Activated CD4-positive, alpha-beta T cell treated with anti-CD3 and anti-CD28 coated beads, Interleukin-2, amount 10 ng/mL, durations not matched to agents 24 days and 14 days (primary cell): ENCODE measurements at regions not wholly inside any gene's neighbourhood (a gene's known extent, or its start where the extent isn't known, plus 50 kb on each side); places are given as distances from the start of the nearest gene placed in this dataset.

ENCODE experiments used
- DNase-seq: peaks from one replicate; pipeline ENCODE4 v3.0.0; 2022
- H3K27ac Mint-ChIP-seq: one replicate; pipeline ENCODE4 v1.8.0; 2022; ENCODE audit warnings: mild to moderate bottlenecking, mixed read lengths
- H3K27me3 Mint-ChIP-seq: one replicate; pipeline ENCODE4 v1.8.0; 2022; ENCODE audit warnings: mixed read lengths
- H3K36me3 Mint-ChIP-seq: one replicate; pipeline ENCODE4 v1.8.0; 2022; ENCODE audit warnings: low read depth, mild to moderate bottlenecking, mixed read lengths
- H3K4me1 Mint-ChIP-seq: one replicate; pipeline ENCODE4 v1.8.0; 2021; ENCODE audit warnings: mixed read lengths
- H3K4me3 Mint-ChIP-seq: one replicate; pipeline ENCODE4 v1.8.0; 2022; ENCODE audit warnings: mild to moderate bottlenecking, moderate library complexity, mixed read lengths
- H3K9me3 Mint-ChIP-seq: one replicate; pipeline ENCODE4 v1.8.0; 2021; ENCODE audit warnings: mixed read lengths
- intact Hi-C: fragments of 100-400 bp; cut with micrococcal nuclease; formaldehyde crosslinking; loops from one replicate; pipeline ENCODE4 v1.15.1; 2023

DNA sequence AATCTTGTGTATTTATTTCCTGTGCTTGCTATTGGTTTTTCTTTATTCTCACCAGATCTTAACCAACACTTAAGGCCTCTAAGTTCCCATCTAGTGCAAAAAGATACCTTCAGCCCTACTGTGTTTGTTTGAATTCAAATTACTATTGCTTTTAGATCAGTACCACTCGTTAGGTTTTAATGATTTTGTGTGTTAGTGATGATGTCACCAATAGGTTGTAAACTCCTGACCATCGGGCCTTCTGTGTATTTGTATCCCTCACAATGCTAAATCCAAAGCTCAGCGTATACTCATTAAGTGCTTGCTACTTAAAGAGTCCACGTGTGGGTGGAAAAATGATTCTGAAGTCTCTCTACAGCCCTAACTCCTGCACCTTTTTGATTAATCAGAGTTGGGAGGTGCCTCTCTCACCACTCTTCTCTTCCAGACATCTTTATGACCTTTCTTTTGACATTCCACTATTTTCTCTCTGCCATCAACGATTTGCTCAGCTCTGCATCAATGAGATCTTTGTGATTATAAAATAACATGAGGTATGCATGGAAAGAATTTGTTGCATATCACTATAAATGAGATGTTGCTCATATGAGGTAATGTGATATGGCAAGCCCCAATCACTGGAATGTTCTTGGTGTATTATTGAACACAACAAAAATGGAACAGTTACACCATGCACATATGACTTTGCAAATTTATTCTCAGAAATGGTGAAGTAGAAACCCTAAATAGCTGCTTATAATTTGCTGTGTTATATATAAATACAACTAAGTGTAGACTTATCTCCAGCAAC, 55.1 kb upstream of the LAMA2 start:
- Mint-ChIP-seq H3K4me1 (no peaks in the 10 kb centered on the region), H3K27me3 (no peaks in the 10 kb centered on the region), H3K36me3 (no peaks in the 10 kb centered on the region), H3K27ac (no peak overlapping the region), H3K9me3 (no peaks in the 10 kb centered on the region), H3K4me3 (no peak overlapping the region)
- DNase-seq, result no peak
- intact Hi-C loops, result no loop called here

DNA sequence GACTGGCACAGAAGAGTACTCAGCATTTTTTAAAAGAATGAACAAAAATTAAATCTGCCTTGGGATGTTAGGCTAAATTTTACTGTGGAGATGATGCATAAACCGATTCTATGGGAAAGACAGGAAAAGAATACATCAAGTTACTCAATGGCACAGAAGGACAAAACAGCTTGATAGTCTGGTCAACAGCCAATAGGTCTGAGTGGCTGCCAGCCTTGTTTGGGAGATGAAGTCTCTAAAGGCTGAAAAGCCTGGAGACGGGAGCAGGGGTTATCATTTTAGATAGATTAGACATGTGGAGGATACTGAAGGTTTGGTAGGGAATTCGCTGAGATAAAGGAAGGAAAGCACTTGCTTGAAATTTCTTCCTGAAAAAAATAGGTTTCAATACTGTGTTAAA, 56.3 kb upstream of the LAMA2 start:
- H3K4me3 Mint-ChIP-seq, result no peak overlapping the region
- H3K27ac Mint-ChIP-seq, result no peak overlapping the region
- DNase-seq, result no peak
- H3K4me1 Mint-ChIP-seq, result no peaks in the 10 kb centered on the region
- H3K27me3 Mint-ChIP-seq, result no peaks in the 10 kb centered on the region
- no peaks in the 10 kb centered on the region for H3K9me3 Mint-ChIP-seq
- intact Hi-C loops, result no loop called here
- H3K36me3 Mint-ChIP-seq, result no peaks in the 10 kb centered on the region

DNA sequence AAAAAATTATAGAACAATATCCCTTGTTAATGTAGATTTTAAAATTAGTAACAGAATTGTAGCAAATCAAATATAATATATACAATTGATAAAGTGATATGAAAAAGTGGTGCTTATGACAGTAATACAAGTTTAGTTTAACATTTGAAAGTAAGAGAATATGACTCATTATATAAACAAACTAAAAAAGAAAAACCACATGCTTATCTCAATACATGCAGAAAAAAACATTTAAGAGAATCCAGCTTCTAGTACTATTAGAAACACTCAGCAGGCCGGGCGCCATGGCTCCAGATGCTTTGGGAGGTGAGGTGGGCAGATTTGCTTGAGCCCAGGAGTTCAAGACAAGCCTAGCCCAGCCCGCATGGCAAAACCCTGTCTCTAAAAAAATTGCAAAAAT, 60.7 kb upstream of the LAMA2 start:
- H3K27ac Mint-ChIP-seq, result no peak overlapping the region

DNA sequence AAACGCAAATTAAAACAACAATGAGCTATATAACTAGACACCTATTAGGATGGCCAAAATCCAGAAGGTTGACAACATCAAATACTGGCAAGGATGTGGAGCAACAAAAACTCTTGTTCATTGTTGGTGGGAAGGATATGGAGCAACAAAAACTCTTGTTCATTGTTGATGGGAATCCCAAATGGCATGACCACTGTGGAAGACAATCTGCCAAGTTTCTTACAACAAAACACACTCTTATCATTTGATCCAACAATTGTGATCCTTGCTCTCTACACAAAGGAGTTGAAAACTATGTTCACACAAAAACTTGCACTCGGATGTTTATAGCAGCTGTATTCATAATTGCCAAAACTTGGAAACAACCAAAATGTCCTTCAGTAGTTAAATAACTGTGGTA, 61.8 kb upstream of the LAMA2 start:
- intact Hi-C loops, result no loop called here

More for the DNA sequence above, 60.7 kb upstream of the LAMA2 start:
- Mint-ChIP-seq H3K9me3 (no peaks in the 10 kb centered on the region), H3K4me1 (no peaks in the 10 kb centered on the region), H3K4me3 (no peak overlapping the region), H3K36me3 (no peaks in the 10 kb centered on the region), H3K27me3 (no peaks in the 10 kb centered on the region)
- no peak for DNase-seq
- intact Hi-C loops, result no loop called here

DNA sequence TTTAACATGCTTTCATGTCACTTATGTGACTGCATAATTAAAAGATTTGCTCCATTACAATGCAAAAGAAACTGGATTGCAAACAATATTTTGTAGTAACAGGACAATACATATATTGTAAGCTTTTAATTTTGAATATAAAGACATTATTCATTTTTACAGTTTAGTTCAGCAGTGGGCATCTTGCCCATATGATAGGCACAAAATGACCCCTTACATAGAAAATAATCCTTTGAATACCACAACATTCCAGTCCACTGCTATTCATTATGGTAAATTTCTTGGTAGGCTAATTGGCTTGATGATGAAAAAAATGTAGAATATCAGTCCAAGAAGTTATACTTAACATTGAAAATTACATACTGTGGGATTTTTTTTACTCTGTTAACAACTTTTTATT, 74.1 kb upstream of the LAMA2 start:
- no peak overlapping the region for H3K4me3 Mint-ChIP-seq
- intact Hi-C loops, result loop anchor here (5.0 kb wide), 1 partner anchor 443 kb away; no protein-coding TSS in a partner anchor
- H3K27me3 Mint-ChIP-seq, result no peaks in the 10 kb centered on the region
- no peaks in the 10 kb centered on the region for H3K36me3 Mint-ChIP-seq
- peaks cover 3% of the 10 kb centered on the region for H3K9me3 Mint-ChIP-seq
- H3K4me1 Mint-ChIP-seq, result no peaks in the 10 kb centered on the region
- DNase-seq, result no peak
- no peak overlapping the region for H3K27ac Mint-ChIP-seq

More for the DNA sequence above, 61.8 kb upstream of the LAMA2 start:
- H3K4me1 Mint-ChIP-seq, result no peaks in the 10 kb centered on the region
- H3K9me3 Mint-ChIP-seq, result no peaks in the 10 kb centered on the region
- no peaks in the 10 kb centered on the region for H3K27me3 Mint-ChIP-seq
- H3K27ac Mint-ChIP-seq, result no peak overlapping the region
- no peak overlapping the region for H3K4me3 Mint-ChIP-seq
- DNase-seq, result no peak
- H3K36me3 Mint-ChIP-seq, result no peaks in the 10 kb centered on the region

DNA sequence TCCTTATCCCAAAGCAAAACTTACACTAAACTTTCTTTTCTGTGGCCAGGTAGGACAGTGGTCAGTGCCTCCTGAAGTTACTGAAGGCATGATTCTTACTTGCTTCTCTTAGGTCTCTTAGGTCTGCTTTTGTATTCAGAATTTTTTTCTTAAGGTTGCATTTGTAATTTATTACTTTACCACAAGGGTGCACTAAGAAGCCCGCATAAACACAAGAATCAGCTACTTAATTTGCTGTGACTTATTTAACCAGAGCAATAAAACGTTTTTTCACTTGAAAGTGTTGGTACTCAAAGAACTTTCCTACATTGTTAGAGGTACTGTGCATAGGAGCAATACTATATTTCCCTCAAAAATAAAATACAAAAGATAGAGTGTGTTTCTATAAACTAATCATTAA, 75.4 kb upstream of the LAMA2 start:
- intact Hi-C loops, result loop anchor here (5.0 kb wide), 1 partner anchor 445 kb away; no protein-coding TSS in a partner anchor
- Mint-ChIP-seq H3K4me3 (no peak overlapping the region), H3K4me1 (no peaks in the 10 kb centered on the region), H3K9me3 (peaks cover 3% of the 10 kb centered on the region), H3K36me3 (no peaks in the 10 kb centered on the region), H3K27ac (no peak overlapping the region), H3K27me3 (no peaks in the 10 kb centered on the region)
- DNase-seq, result no peak

DNA sequence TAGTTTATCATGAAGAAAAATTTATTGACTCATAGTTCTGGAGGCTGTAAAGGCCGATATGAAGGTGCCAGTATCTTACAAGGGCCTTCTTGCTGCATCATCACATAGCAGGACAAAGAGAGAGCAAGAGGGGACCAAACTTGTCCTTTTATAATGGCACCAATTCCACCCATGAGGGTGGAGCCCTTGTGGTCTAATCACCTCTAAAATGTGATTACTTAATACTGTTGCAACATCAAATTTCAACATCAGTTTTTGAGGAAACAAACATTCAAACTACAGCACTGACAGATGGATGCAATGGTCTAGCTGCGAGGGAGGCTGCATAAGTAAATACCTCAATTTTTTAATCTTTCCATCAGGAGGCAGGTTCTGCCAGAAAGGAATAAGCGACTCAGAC, 76.7 kb upstream of the LAMA2 start:
- H3K27ac Mint-ChIP-seq, result no peak overlapping the region
- H3K36me3 Mint-ChIP-seq, result no peaks in the 10 kb centered on the region
- no peaks in the 10 kb centered on the region for H3K4me1 Mint-ChIP-seq
- DNase-seq, result no peak
- intact Hi-C loops, result loop anchor here (5.0 kb wide), 1 partner anchor 446 kb away; no protein-coding TSS in a partner anchor
- peaks cover 3% of the 10 kb centered on the region for H3K9me3 Mint-ChIP-seq
- H3K4me3 Mint-ChIP-seq, result no peak overlapping the region
- H3K27me3 Mint-ChIP-seq, result no peaks in the 10 kb centered on the region

DNA sequence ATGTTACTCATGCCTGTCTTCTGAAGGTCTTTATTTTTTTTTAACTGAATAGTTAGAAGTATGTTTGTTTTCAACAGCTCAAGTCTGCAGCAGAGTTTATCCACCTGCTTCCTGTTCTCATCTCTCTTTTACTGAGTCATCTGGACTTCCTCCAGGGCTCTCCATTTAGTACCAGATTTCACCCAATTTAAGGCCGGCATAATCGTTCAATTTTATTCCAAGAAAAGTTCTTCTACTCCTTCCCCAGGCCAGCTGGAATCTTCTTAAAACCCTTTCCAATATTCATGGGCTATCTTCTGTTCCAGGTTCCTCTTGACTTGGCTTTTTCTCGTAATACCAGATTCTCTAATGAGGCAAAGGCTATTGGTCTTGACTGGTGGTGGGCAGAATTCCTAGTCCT, 79.0 kb upstream of the LAMA2 start:
- peaks cover 3% of the 10 kb centered on the region for H3K9me3 Mint-ChIP-seq
- DNase-seq, result no peak
- intact Hi-C loops, result no loop called here
- H3K27me3 Mint-ChIP-seq, result no peaks in the 10 kb centered on the region
- no peaks in the 10 kb centered on the region for H3K4me1 Mint-ChIP-seq
- no peak overlapping the region for H3K27ac Mint-ChIP-seq
- no peak overlapping the region for H3K4me3 Mint-ChIP-seq
- no peaks in the 10 kb centered on the region for H3K36me3 Mint-ChIP-seq

DNA sequence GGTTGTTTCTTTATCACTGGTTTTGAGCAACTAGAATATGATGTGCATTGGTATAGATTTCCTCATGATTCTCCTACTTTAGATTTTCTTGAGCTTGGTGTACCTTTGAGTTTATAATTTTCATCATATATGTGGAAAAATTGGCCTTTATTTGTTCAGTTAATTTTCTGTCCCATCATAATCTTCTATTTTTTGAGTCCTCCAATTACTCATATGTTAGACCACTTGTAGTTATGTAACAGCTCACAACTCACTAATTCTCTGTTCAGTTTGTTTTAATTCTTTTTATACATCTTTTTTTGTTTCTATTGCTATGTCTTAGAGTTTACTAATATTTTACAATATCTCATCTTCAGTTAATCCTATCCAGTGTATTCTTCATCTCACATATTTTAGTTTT, 81.3 kb upstream of the LAMA2 start:
- Mint-ChIP-seq H3K27ac (no peak overlapping the region), H3K36me3 (no peaks in the 10 kb centered on the region), H3K4me3 (no peak overlapping the region), H3K27me3 (no peaks in the 10 kb centered on the region), H3K9me3 (peaks cover 3% of the 10 kb centered on the region), H3K4me1 (no peaks in the 10 kb centered on the region)
- intact Hi-C loops, result no loop called here
- no peak for DNase-seq

DNA sequence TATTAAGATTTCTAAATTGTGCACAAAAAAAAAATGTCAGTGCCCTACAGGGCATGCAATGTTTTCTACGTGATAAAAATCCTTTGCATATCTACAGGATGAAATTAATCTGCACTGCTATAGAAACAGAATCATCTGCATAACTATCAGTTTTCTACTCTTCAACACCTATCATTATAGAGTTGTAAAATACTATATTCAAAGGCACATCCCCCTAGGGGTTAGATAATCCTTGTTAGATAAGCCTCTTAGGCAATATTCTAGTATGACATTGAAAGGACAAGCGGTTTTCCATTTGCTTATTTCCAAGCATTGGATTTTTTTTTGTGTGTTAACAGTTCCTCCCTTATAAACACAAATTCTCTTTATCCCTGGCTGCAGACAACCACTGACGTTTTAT, 98.7 kb upstream of the LAMA2 start:
- DNase-seq, result no peak
- intact Hi-C loops, result no loop called here
- H3K4me3 Mint-ChIP-seq, result no peak overlapping the region
- no peaks in the 10 kb centered on the region for H3K27me3 Mint-ChIP-seq
- peaks cover 8% of the 10 kb centered on the region for H3K9me3 Mint-ChIP-seq
- no peaks in the 10 kb centered on the region for H3K36me3 Mint-ChIP-seq
- no peaks in the 10 kb centered on the region for H3K4me1 Mint-ChIP-seq
- no peak overlapping the region for H3K27ac Mint-ChIP-seq

DNA sequence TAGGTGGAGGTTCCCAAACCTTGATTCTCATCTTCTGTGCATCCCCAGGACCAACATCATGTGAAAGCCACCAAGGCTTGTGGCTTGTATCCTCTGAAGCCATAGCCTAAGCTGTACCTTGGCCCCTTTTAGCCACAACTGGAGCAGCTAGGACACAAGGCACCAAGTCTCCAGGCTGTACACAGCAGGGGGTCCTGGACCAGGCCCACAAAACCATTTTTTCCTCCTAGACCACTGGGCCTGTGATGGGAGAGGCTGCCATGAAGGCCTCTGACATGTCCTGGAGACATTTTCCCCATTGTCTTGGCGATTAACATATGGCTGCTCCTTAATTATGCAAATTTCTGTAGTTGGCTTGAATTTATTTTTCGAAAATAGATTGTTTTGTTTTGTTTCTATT, 114.8 kb upstream of the LAMA2 start:
- H3K27me3 Mint-ChIP-seq, result no peaks in the 10 kb centered on the region
- peaks cover 4% of the 10 kb centered on the region for H3K9me3 Mint-ChIP-seq
- no peak overlapping the region for H3K27ac Mint-ChIP-seq
- no peaks in the 10 kb centered on the region for H3K4me1 Mint-ChIP-seq
- no peak for DNase-seq
- intact Hi-C loops, result no loop called here
- H3K4me3 Mint-ChIP-seq, result no peak overlapping the region
- no peaks in the 10 kb centered on the region for H3K36me3 Mint-ChIP-seq

DNA sequence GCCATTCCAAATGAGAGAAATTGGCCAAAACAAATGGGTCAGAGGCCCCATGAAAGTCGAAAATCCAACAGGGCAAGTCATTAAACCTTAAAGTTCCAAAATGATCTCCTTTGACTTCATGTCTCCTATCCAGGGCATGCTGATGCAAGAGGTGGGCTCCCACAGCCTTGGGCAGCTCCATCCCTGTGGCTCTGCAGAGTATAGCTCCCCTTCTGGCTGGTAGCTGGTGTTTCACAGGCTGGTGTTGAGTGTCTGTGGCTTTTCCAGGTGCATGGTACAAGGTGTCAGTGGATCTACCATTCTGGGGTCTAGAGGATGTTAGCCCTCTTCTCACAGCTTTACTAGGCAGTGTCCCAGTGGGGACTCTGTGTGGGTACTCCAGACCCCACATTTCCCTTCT, 115.2 kb upstream of the LAMA2 start:
- H3K36me3 Mint-ChIP-seq, result no peaks in the 10 kb centered on the region
- no peaks in the 10 kb centered on the region for H3K4me1 Mint-ChIP-seq
- intact Hi-C loops, result no loop called here
- no peaks in the 10 kb centered on the region for H3K27me3 Mint-ChIP-seq
- H3K4me3 Mint-ChIP-seq, result no peak overlapping the region
- no peak overlapping the region for H3K27ac Mint-ChIP-seq
- DNase-seq, result no peak
- peaks cover 4% of the 10 kb centered on the region for H3K9me3 Mint-ChIP-seq

DNA sequence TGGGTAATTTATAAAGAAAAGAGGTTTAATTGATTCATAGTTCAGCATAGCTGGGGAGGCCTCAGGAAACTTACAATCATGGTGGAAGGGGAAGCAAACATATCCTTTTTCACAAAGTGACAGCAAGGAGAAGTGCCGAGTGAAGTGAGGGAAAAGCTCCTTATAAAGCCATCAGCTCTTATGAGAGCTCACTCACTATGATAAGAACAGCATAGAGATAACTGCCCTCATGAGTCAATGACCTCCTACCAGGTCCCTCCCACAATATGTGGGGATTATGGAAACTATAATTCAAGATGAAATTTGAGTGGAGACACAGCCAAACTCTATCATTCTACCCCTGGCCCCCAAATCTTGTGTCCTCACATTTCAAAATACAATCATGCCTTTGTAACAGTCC, 115.8 kb upstream of the LAMA2 start:
- no peaks in the 10 kb centered on the region for H3K36me3 Mint-ChIP-seq
- no peak for DNase-seq
- H3K4me3 Mint-ChIP-seq, result no peak overlapping the region
- H3K4me1 Mint-ChIP-seq, result no peaks in the 10 kb centered on the region
- no peaks in the 10 kb centered on the region for H3K27me3 Mint-ChIP-seq
- H3K27ac Mint-ChIP-seq, result no peak overlapping the region
- peaks cover 4% of the 10 kb centered on the region for H3K9me3 Mint-ChIP-seq
- intact Hi-C loops, result no loop called here

DNA sequence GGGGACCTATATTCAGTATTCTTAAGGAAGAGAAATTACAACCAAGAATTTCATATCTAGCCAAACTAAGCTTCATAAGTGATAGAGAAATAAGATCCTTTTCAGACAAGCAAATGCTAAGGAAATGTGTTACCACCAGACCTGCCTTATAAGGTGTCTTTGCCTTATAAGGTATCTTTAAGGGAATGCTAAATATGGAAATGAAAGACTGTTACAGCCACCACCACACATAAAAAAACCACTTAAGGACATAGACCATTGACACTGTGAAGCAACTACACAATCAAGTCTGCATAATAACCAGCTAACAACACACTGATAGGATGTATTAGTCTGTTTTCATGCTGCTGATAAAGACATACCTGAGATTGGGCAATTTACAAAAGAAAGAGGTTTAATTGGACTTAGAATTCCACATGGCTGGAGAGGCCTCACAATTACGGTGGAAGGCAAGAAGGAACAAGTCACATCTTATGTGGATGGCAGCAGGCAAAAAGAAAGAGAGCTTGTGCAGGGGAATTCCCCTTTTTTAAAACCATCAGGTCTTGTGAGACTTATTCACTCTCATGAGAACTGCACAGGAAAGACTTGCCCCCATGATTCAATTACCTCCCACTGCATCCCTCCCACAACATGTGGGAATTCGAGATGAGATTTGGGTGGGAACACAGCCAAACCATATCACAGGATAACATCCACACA, 119.2 kb upstream of the LAMA2 start:
- H3K9me3 Mint-ChIP-seq, result no peaks in the 10 kb centered on the region
- H3K4me1 Mint-ChIP-seq, result no peaks in the 10 kb centered on the region
- no peak overlapping the region for H3K27ac Mint-ChIP-seq
- intact Hi-C loops, result no loop called here
- H3K36me3 Mint-ChIP-seq, result no peaks in the 10 kb centered on the region
- H3K4me3 Mint-ChIP-seq, result no peak overlapping the region
- no peak for DNase-seq
- no peaks in the 10 kb centered on the region for H3K27me3 Mint-ChIP-seq
